ENCODE measurements at regions not wholly inside any gene's neighbourhood (a gene's known extent, or its start where the extent isn't known, plus 50 kb on each side); places are given as distances from the start of the nearest gene placed in this dataset.

DNA sequence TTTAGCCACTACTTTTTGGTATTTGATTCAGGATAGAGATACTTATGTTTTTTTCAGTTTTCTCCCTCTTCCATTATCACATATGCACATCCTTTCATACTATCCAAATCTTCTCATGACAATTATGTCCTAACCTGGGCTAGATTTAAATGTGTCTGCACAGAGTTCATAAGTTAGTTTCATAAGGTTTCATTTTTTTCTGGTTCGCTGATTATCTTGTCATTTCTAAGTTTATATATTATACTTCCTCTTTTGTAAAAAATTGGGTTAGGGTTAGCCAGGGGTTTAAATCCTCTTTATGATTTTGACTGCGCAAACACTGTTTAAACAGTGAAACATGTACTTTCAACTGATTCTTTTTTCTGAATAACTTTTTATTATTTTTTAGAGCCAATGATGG lies 148.6 kb downstream of the SST start:
- Histone ChIP-seq H3K9ac (ENCODE audit: low read length) (no peak overlapping the region), H3K79me2 (ENCODE audit: insufficient read depth, low read length) (no peaks in the 10 kb centered on the region), H3K4me3 (ENCODE audit: insufficient read depth, low read length, poor library complexity, severe bottlenecking) (no peak overlapping the region), H3K9me2 (replicated peaks; ENCODE audit: insufficient read depth, low read length) (no peaks in the 10 kb centered on the region), H3K36me3 (ENCODE audit: low read length) (no peaks in the 10 kb centered on the region), H3K27ac (ENCODE audit: low read depth, low read length) (no peak overlapping the region), H2AFZ (ENCODE audit: low read depth, low read length, severe bottlenecking) (no peak overlapping the region), H3K27me3 (ENCODE audit: low read length) (no peaks in the 10 kb centered on the region), H4K20me1 (ENCODE audit: low read depth, low read length) (no peaks in the 10 kb centered on the region), H3K9me3 (ENCODE audit: insufficient read depth, low read length) (no peaks in the 10 kb centered on the region), H3K4me2 (ENCODE audit: low read depth, low read length, poor library complexity, severe bottlenecking) (peak overlapping the region; percentile 19), H3F3A (ENCODE audit: insufficient read depth) (no peaks in the 10 kb centered on the region)
- TF ChIP-seq, protein P1, sequence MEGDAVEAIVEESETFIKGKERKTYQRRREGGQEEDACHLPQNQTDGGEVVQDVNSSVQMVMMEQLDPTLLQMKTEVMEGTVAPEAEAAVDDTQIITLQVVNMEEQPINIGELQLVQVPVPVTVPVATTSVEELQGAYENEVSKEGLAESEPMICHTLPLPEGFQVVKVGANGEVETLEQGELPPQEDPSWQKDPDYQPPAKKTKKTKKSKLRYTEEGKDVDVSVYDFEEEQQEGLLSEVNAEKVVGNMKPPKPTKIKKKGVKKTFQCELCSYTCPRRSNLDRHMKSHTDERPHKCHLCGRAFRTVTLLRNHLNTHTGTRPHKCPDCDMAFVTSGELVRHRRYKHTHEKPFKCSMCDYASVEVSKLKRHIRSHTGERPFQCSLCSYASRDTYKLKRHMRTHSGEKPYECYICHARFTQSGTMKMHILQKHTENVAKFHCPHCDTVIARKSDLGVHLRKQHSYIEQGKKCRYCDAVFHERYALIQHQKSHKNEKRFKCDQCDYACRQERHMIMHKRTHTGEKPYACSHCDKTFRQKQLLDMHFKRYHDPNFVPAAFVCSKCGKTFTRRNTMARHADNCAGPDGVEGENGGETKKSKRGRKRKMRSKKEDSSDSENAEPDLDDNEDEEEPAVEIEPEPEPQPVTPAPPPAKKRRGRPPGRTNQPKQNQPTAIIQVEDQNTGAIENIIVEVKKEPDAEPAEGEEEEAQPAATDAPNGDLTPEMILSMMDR (IDR thresholded peaks at IDR 0.05; ENCODE audit: insufficient read depth, low read length, poor library complexity, severe bottlenecking): no peak
- TF ChIP-seq EZH2phosphoT487 (conservative IDR thresholded peaks at IDR 0.05; ENCODE audit: low read length): no peak

DNA sequence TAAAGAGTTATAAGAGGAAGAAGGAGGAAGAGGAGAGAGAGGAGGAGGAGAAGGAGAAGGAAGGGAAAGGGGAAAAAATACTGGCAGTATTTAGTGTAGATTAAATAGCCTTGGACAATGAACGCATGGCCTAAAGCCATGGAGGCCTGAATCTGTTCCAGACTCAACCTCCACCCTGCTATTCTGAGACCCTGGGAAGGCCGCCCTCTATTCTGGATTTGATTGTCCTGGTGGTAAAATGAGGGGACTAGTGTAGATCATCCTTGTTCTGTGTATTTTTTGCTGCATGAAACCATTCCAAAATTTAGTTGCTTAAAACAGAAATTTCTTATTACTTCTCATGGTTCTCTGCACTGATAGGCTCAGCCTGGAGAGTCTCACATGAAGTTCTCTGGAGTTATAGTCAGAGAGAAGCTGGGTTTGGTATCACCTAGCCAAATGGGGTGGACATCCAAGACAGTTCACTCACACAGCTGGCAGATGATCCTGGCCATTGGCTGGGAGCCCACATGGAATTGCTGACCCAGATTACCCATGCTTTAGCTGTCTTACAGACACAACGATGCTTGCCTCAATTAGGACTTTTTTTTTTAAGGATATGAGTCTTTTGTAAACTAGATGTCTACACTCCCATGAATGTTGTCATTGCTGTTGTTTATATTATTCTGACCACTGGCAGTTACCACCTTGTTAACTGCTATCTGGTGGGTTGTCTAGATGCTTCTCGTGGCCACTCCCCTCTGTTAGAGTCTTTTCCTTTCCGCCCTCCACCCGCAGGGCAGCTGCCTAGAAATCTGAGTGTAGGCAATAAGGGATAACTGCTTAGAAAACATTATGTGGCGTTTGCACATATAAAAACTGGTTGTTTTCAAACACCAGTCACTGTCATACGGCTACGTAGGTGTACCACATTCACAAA lies 149.9 kb downstream of the SST start:
- TF ChIP-seq, protein P1 (IDR thresholded peaks at IDR 0.05; ENCODE audit: insufficient read depth, low read length, poor library complexity, severe bottlenecking): no peak
- TF ChIP-seq EZH2phosphoT487 (conservative IDR thresholded peaks at IDR 0.05; ENCODE audit: low read length): no peak
- Histone ChIP-seq H3F3A (ENCODE audit: insufficient read depth) (no peaks in the 10 kb centered on the region), H3K9me3 (ENCODE audit: insufficient read depth, low read length) (no peaks in the 10 kb centered on the region), H3K79me2 (ENCODE audit: insufficient read depth, low read length) (no peaks in the 10 kb centered on the region), H3K36me3 (ENCODE audit: low read length) (no peaks in the 10 kb centered on the region), H3K4me2 (ENCODE audit: low read depth, low read length, poor library complexity, severe bottlenecking) (no peak overlapping the region), H4K20me1 (ENCODE audit: low read depth, low read length) (no peaks in the 10 kb centered on the region), H3K27me3 (ENCODE audit: low read length) (no peaks in the 10 kb centered on the region), H3K4me3 (ENCODE audit: insufficient read depth, low read length, poor library complexity, severe bottlenecking) (no peak overlapping the region), H3K9ac (ENCODE audit: low read length) (no peak overlapping the region), H3K9me2 (replicated peaks; ENCODE audit: insufficient read depth, low read length) (no peaks in the 10 kb centered on the region), H2AFZ (ENCODE audit: low read depth, low read length, severe bottlenecking) (no peak overlapping the region), H3K27ac (ENCODE audit: low read depth, low read length) (no peak overlapping the region)

DNA sequence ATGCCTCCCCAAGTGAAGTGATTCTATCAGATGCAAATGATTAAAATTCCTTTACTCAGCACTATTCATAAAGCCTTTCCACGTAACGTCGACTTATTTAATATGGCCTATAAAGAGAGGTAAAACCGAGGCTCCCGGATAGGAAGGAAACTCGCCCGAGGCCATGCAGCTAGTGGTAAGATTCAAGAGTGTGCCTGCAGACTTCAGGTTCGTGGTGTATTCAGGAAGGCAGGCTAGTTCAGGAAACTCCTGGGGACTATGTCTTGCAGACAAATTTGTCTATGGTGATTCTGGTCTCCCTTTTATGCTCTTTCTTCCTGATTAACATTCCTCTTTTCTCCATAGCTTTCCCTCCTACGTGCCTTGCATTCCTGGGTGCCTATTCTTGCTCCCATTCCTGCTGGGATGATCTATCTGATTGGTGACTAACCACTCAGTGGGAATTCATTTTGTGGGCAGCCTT lies 150.7 kb downstream of the SST start:
- Histone ChIP-seq H3K9ac (ENCODE audit: low read length) (no peak overlapping the region), H4K20me1 (ENCODE audit: low read depth, low read length) (no peaks in the 10 kb centered on the region), H3K27ac (ENCODE audit: low read depth, low read length) (no peak overlapping the region), H3K27me3 (ENCODE audit: low read length) (no peaks in the 10 kb centered on the region), H2AFZ (ENCODE audit: low read depth, low read length, severe bottlenecking) (no peak overlapping the region), H3K79me2 (ENCODE audit: insufficient read depth, low read length) (no peaks in the 10 kb centered on the region), H3K36me3 (ENCODE audit: low read length) (no peaks in the 10 kb centered on the region), H3K4me2 (ENCODE audit: low read depth, low read length, poor library complexity, severe bottlenecking) (no peak overlapping the region), H3K4me3 (ENCODE audit: insufficient read depth, low read length, poor library complexity, severe bottlenecking) (no peak overlapping the region), H3K9me2 (replicated peaks; ENCODE audit: insufficient read depth, low read length) (no peaks in the 10 kb centered on the region), H3K9me3 (ENCODE audit: insufficient read depth, low read length) (no peaks in the 10 kb centered on the region), H3F3A (ENCODE audit: insufficient read depth) (no peaks in the 10 kb centered on the region)
- TF ChIP-seq, protein P1 (IDR thresholded peaks at IDR 0.05; ENCODE audit: insufficient read depth, low read length, poor library complexity, severe bottlenecking): no peak
- no peak for TF ChIP-seq EZH2phosphoT487 (conservative IDR thresholded peaks at IDR 0.05; ENCODE audit: low read length)

All from SU-DHL-6 (cell line).